Inferior parietal cortex (tissue), 1 donor: ENCODE measurements at regions not wholly inside any gene's neighbourhood (a gene's known extent, or its start where the extent isn't known, plus 50 kb on each side); places are given as distances from the start of the nearest gene placed in this dataset.

Experiments
- DNase-seq: peaks from one replicate; pipeline ENCODE4 v3.0.0-alpha.2; 2016; ENCODE audit errors: extremely low spot score

DNA sequence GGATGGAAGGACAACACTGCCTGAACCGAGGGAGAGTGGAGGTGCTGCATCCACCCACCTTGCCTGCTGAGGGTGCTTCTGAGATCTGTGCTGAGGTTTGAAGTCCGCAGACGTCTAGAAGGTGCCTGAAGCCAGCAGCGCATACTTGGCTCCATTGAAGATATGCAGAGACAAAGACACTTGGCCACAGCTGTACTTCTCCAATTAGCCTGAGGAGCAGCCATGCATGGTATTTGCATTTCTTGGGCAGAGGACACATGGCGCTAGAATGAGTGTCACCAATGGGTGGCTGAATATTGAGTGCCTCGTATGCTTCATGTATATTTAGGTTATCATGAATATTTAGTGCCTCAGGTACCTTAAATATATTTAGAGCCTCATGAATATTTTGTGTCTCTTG lies 128.7 kb upstream of the ATP6AP2 start:
- DNase-seq: no peak

DNA sequence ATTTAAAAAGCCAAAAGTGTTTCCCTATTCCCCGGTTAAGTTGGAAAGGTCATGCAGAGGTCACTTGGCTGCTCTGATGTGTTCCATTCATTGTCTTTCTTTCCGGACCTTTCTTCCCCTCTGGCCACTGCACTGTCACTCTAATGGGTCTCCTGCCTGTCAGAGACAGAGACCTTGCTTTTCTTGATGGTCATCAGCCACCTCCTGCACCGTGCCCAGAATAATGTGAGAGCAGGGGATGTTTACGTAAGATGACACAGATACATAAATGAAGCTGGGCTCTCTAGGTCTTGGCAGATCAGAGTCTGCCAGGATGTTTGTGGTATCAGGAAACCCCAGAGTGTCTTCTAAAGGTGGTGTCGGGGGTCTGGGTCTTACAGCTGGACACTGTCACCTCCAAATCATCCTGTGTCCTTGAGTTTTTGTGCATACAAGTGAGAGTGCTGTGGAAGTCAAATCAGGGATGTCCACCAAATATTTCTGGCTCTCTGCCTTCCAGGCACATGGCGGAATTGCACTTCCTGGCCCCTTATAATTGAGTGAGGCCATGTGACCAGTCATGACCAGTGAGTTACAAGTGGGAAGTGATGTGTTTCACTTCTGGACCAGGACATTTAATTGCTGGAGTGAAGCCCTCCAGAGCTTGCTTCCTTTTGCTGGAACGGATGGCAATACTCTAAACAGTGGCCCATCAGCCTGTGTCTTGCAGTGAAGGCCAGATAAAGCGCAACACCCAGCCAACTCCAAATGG lies 130.6 kb upstream of the ATP6AP2 start:
- no peak for DNase-seq

DNA sequence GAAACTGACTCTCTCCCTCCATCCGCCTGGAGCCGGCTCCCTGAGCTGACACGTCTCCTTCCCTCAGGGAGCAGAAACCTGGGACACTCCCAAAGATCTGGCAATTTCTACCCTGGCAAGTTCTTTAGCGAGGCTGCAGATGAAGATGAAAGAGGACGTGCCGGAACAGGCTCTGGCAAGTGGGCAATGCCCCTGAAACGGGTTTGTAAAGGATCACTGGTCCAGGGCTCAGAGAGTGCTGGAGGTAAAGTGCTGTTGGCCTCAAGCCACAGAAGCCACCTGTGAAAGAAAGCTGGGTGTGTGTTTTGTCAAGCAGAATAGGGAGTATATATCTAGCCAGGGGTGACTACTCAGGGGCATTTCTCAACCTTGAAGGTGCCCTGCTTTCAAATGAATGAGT lies 131.4 kb upstream of the ATP6AP2 start:
- no peak for DNase-seq

DNA sequence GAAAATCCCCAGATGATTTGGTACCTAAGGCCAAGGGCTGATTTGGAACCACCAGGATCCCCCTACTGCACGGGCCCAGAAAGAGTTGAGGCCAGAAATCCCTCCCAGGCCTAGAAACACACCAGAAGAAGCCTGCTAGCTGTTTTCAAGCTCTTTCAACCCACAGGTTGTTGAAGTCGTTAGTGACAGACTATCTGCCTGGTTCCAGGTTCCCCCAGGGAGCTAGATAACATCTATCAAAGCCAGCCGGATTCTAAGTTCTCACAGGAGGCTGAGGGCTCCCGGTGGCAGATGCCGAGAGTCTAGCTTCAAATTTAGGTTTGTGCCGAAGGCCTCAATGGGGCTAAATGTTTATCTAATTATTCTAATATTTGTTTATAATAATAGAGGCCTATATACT lies 132.0 kb upstream of the ATP6AP2 start:
- DNase-seq: no peak

DNA sequence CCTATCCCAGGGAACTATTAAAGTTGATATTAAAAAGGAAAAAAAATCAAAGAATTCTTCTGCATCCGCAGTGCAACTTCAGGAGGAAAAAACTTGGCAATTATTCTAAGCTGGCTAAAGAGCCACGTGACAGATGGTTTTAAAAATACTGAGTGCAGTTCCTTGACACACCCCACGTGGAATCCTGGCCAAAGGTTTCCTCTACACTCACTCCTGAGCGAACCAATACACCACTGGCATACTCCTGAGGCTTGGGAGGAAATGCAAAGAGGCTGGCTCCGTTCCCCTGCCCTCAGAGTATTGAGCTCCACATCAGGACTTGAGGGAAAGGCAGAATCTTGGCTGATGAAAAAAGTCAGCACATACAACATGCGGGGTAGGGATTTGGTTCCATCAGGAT lies 133.8 kb upstream of the ATP6AP2 start:
- DNase-seq: no peak

DNA sequence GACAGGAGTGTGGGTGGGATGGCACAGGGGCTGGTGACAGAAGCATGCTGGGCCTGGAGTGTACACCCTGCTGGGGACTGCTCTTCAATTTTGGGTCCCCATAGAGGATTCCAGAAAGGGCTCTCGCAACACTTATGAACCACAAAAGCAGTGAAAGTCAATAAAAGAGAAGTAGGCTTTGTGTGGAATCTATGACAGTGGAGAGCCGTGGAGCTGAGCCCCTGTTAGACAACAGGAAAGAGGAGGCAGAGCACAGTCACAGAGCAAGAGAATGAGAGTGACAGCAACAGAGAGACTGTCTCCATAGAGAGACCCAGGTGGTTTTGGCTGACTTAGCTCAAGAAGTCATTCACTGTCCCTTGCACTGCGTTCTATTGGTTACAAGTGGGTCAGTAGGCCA lies 135.1 kb upstream of the ATP6AP2 start:
- no peak for DNase-seq

DNA sequence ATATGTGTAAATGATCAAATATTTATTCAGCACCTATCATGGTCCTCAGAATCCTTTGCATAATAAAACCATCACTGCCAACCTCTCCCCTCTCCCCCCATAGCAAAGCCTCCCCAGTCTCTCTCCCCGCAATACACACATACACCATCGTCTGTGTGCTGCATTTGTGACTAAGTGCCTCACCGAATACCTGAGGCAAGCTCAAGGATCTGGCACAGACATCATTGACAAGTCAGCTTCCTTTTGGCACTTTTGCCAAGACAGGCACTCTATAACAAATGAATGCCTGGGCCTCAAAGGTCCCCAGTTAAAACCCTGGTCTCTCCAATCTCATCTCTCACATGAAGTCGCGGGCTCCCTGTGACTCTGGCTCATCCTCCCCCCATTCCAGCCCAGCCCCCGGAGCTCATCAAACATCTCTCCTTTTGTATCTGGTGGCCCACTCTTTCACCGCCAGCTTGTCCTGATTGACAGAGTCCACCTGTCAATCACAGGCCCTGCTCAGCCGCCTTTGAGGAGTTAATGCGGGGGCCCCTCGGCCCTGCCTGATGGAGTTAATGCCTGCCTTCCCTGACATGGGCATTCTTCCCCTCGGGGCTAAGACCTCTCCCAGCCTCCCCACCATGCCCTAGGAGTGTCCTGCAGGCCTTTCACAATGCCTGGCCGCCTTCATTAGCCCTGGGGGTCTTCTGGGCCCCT lies 135.8 kb upstream of the ATP6AP2 start:
- DNase-seq: no peak

DNA sequence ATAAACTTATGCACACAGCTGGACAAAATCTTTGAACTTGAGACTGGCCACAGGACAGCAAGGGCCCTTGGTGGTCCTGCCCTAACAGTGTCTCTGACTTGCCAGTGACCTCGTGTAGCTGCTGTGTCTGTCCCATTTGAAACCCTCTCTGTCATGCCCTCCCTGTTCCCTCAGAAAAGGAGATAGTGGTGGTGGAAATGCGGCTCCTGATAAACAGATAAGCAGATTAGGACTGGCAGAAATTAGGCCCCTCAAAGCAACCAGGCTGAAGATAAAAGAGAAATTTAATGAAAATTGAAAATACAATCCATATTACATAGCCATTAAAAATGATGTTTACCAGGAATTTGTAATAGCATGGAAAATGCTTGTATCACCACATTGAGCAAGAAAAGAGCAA lies 136.6 kb upstream of the ATP6AP2 start:
- DNase-seq: no peak

DNA sequence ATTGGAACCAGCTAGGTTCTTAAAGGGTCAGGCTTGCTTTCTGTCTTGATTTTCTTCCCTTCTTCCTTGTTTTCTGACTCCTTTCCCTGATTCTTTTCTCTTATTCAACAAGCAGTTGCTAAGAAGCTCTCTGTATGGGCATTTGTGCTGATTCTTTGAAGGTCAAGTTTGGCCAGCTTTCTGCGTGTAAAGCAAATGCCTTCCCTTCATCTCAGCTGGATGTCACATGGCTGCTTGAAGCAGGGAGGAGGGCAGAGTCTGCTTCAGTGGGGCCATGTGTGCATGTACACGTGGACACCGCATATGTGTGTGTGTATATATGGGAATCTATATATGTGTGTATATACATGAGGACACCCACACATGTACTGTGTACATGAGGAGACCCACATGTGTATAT lies 139.9 kb upstream of the ATP6AP2 start:
- DNase-seq: no peak

DNA sequence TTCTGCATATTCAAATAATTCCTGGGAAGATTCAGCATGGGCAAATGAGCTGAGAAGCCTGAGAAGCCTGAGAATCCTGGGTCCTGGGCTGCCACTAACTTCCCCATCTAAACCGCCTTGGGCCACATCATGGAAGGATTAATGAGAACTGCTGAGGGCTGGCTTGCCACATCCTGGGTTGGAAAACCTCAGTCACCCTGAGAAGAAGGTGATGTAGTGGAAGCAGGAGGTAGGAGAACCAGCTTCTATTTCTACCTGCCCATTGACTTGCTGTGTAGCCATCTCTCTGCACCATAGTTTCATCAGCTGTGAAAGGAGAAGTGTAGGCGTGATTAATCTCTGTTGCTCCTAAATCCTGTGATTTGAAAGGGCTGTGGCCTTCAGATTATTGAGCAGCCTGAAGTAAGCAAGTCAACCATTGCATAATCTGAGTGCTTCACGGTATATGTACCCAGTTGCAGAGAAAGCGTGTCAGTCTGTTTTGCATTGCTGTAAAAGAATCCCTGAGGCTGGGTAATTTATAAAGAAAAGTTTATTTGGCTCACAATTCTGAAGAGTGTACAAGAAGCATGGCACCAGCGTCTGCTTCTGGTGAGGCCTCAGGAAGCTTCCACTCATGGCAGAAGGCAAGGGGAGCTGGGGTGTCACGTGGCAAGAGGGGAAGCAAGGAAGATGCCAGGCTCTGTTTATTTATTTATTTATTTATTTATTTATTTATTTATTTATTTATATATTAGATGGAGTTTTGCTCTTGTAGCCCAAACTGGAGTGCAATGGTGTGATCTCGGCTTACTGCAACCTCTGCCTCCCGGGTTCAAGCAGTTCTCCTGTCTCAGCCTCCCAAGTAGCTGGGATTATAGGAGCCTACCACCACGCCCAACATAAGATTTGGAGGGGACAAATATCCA lies 140.9 kb upstream of the ATP6AP2 start:
- no peak for DNase-seq

DNA sequence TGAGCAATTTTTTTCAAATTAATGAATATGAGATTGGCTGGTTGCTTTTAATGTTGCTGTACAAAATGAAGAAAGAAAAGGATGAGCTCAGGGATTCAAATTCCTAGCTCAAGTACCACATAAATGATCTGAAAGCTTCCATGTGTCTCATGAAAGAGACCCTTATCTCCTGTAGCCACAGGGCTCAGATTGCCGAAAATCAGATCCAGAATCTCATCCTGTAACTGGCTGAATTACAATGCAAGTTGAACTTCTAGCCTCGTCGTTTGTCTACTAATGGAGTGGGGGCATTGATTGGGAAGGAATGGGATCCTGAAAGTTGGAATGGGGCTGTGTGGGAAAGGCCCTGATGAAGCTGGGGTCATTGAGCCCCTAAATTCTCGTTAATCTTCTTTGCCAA lies 143.4 kb upstream of the ATP6AP2 start:
- DNase-seq: no peak

DNA sequence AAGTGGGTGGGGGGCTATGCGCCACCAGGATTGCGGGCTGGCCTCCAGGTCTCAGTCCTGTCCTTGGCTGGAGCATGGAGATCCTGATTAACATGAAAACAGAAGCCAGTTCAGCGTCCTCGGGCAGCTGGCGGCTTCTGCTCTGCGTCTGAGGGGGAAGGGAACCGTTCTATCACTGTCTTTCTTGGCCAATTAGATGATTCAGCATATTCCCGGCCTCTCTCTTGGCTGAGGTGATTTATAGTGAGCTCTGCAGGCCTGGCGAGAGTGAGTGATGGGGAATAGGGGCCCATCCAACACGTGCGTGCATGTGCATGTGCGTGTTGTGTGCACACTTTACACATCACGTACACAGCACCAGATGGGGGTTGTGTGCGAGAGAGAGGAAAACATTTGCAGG lies 145.8 kb upstream of the ATP6AP2 start:
- DNase-seq: peak; percentile 34

DNA sequence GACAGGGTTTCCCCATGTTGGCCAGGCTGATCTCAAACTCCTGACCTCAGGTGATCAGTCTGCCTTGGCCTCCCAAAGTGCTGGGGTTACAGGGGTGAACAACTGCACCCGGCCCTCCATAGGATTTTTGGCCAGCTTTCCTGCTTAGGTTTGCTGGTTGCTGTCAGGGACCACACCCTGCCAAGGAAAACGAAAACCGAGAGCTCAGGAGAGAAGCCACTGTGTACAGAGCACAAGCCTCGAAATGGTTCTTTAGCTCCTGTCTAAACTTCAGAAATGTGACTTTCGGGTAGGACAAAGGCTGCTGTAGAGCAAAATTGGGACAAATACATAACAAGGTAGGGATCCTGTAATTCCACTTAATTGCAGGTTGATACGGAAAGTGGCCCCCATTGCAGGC lies 146.3 kb upstream of the ATP6AP2 start:
- no peak for DNase-seq

DNA sequence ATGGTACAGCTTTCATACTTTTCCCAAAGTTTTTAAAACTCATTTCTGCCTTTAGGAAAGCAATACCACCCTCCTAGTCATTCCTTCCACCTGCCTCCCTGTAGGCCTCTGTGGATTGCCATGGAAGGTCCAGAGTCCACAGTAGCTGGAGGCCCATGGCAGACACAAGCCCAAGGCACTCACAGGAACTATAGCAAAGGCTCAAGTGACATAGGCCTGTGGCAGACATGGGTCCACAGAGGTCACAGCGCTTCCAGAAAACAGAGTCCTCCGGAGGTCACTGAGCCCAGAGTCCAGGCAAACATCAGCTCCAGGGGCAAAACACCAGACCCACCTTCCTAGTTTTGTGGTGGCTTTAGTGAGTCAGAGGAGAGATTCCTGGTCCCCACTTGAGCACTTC lies 147.6 kb upstream of the ATP6AP2 start:
- no peak for DNase-seq

DNA sequence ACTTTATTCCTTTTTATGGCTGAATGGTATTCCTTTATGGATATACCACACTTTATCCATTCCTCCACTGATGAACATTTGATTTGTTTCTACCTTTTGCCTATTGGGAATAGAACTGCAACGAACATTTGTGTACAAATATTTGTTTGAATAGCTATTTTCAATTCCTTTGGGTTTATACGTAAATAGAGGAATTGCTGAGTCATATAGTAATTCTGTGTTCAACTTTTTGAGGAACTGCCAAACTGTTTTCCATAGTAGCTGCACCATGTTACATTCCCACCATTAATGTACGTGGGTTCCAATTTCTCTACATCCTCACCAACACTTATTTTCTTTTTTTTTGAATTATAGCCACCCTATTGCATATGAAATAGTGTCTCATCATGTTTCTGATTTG lies 156.5 kb upstream of the ATP6AP2 start:
- DNase-seq: no peak

DNA sequence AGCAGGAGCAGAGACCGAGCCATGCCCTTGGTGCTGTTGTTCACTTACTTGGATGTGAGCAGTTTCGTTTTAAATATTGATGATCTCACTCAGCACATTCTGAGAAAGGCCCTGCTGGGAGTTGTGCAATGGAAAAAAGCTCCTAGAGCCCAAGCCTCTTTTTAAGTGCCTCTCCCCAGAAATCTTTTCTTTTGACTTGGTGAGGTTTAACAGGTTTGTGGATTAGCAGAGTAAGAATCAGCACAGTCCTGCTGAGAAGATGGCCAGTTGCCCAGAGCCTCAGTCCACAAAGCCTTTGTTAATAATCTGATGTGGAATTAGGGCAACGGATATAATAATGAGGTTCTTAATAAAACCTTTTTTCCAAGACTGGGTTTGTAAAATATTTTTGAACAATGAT lies 157.5 kb upstream of the ATP6AP2 start:
- peak; percentile 17 for DNase-seq

DNA sequence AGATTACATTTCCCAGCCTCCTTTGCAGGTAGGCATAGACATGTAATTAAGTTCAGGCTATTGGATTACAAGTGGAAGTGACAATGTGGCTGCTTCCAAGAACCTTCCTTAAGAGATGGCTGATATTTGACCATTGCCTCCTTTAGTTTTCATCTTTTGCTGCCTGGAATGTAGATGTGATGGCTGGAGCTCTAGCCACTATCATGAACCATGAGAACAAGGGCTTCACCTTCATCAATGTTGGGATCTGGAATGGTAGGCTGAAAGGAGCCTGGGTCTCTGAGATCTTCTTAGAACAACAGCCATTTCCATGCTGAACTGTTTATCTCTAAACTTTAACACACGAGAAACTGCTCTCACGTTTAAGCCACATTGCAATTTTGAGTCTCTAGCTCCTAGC lies 158.7 kb upstream of the ATP6AP2 start:
- no peak for DNase-seq

DNA sequence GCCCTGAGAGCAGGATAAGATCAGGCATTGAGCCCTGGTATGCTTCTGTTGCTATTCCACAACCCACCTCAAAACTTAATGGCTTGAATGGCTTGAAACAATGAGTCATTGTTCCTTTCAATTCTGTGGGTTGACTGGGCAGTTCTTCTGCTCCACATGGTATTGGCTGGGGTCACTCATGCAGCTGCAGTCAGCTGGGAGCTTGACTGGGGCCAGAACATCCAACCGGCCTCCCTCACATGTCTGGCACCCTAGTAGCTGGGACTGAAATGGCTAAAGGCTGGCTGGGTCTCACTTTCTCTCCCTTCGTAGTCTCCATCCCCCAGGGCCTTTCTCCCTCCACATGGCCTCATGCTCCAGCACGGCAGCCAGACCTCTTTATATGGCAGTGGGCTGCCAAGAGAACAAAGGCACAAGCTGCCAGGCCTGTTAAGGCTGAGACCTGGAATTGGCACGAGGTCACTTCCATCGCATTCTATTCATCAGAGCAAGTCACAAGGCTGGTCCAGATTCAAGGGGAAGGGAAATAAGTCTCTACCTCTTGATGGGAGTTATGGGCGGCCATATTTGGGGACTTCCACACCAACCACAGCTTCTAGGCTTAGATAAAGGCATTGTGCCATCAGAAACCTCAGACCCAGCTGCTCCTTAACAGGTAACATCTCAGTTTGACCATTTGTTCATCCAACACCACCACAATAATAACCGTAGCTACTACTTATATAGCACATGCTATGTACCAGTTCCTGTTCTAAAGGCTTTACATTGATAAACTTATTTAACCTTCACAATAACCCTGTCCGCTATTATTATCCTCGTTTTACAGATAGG lies 159.7 kb upstream of the ATP6AP2 start:
- DNase-seq: peak; percentile 55

DNA sequence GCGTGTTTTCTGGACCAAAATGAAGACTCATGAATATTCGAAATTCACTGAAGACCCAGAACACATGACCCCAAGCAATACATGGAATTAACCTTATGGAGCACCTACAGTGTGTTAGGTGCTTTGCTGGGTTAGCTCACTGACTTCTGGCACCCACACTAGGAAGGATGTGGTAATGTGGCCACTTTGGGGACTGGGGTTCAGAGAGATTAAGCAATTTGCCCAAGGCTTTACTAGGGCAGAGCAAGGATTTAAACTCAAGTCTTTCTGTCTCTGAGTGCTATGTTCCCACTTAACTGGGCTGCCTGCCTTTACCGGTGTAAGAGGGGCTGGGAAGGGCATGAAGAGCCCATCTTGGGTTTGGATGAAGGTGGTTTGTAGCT lies 162.0 kb upstream of the ATP6AP2 start:
- no peak for DNase-seq

DNA sequence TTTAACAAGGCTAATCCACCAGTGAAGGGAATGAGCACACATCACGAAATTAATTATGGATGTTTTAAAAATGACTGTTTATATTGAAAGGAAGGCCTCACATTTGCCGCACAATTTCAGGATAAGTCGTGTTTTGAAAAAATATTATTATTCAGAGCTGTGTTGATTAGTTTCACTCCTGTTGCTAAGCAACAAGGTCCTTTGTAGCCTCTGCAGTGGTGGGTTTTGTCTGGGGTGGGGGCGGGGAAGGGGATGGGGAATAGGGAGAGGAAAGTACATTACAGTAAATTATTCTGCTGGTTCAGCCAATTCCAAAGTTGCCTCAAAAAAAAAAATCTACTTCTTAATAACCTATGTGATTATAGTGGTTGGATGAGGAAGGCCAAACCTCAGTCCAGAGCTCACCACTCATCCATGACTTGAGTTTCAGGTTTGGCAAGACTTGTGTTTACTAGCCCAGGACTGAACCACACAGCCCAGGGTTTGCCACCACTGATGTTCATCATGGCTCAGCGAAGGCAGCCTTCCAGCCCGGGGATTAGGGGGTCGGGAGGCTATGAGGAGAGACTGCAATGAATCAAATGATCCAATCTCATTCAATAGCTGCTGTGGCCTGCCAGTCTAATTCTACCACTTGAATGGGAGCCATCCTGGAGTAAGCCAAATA lies 162.5 kb upstream of the ATP6AP2 start:
- no peak for DNase-seq

DNA sequence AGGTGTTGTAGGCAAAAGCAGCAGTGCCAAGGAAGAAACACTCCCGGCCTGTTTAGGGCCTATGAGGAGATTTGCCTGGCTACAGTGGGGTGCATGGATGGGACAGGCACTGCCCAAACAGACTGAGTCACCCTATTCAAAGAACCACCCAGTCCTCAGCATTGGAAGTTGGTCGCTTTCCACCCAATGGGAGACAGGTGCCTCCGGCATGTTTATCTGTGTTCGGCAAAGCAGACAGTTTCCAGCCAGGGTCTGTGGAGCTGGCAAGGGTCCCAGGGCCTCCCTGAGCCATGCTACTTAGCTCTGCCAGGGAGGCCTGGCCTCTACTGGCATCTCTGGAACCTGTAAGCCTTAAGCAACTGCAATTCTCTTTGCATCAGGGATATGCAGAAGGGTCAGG lies 165.1 kb upstream of the ATP6AP2 start:
- DNase-seq: no peak
